HG03442 (cell line): ENCODE measurements at regions not wholly inside any gene's neighbourhood (a gene's known extent, or its start where the extent isn't known, plus 50 kb on each side); places are given as distances from the start of the nearest gene placed in this dataset.

Experiments used
- ATAC-seq: cut with Tn5 transposase; IDR thresholded peaks from one replicate; pipeline ENCODE4 v1.9.1; 2021; ENCODE audit warnings: mild to moderate bottlenecking, moderate library complexity; ENCODE audit not compliant: unreplicated experiment

- ATAC-seq = no peak
Measured at GRCh38 chr2:225937625-225938187, 538.2 kb downstream of the NYAP2 start.

- ATAC-seq = no peak
Measured at GRCh38 chr2:225932811-225933413, 533.4 kb downstream of the NYAP2 start.

GRCh38 chr2:225930687-225931086 is 531.2 kb downstream of the NYAP2 start:
- ATAC-seq = no peak

- ATAC-seq = no peak
Measured at GRCh38 chr2:225920621-225921220, 521.2 kb downstream of the NYAP2 start.

- no peak for ATAC-seq
Measured at GRCh38 chr2:225916692-225917091, 517.2 kb downstream of the NYAP2 start.

- ATAC-seq = no peak
Measured at GRCh38 chr2:225911019-225911418, 511.5 kb downstream of the NYAP2 start.

- ATAC-seq = no peak
Measured at GRCh38 chr2:225895126-225895525, 495.6 kb downstream of the NYAP2 start.

- no peak for ATAC-seq
Measured at GRCh38 chr2:225894236-225894980, 494.9 kb downstream of the NYAP2 start.

- ATAC-seq = no peak
Measured at GRCh38 chr2:225893151-225893550, 493.6 kb downstream of the NYAP2 start.

- no peak for ATAC-seq
Measured at GRCh38 chr2:225891771-225892170, 492.3 kb downstream of the NYAP2 start.

- ATAC-seq = no peak
Measured at GRCh38 chr2:225891013-225891412, 491.5 kb downstream of the NYAP2 start.

GRCh38 chr2:225889452-225889851 is 489.9 kb downstream of the NYAP2 start:
- ATAC-seq = peak; percentile 85

- no peak for ATAC-seq
Measured at GRCh38 chr2:225867071-225867470, 467.6 kb downstream of the NYAP2 start.

GRCh38 chr2:225865468-225865867 is 466.0 kb downstream of the NYAP2 start:
- ATAC-seq = no peak

- no peak for ATAC-seq
Measured at GRCh38 chr2:225864394-225864793, 464.9 kb downstream of the NYAP2 start.

GRCh38 chr2:225842939-225843338 is 443.4 kb downstream of the NYAP2 start:
- ATAC-seq = no peak

GRCh38 chr2:225841314-225841713 is 441.8 kb downstream of the NYAP2 start:
- no peak for ATAC-seq

GRCh38 chr2:225837328-225837727 is 437.8 kb downstream of the NYAP2 start:
- no peak for ATAC-seq

- ATAC-seq = no peak
Measured at GRCh38 chr2:225824748-225825449, 425.4 kb downstream of the NYAP2 start.

- no peak for ATAC-seq
Measured at GRCh38 chr2:225821351-225821750, 421.8 kb downstream of the NYAP2 start.

- no peak for ATAC-seq
Measured at GRCh38 chr2:225820826-225821225, 421.3 kb downstream of the NYAP2 start.
